HT1080 (cell line): ENCODE measurements at regions not wholly inside any gene's neighbourhood (a gene's known extent, or its start where the extent isn't known, plus 50 kb on each side); places are given as distances from the start of the nearest gene placed in this dataset.
"Not testable (repeated sequence)": the region's sequence is repeated elsewhere in the genome, so short reads cannot be mapped to it uniquely, and the experiment has no call there.

Experiments used
- DNase-seq: peaks from one replicate; pipeline ENCODE4 v3.0.0-alpha.2; 2015; ENCODE audit warnings: low read depth

GRCh38 chr18:1104181-1104881 is 199.7 kb downstream of the ADCYAP1 start:
- peak; percentile 43 for DNase-seq

- DNase-seq, result no peak
Observed at GRCh38 chr18:1124495-1124894, 219.8 kb downstream of the ADCYAP1 start.

- no peak for DNase-seq
Observed at GRCh38 chr18:1133541-1133940, 228.9 kb downstream of the ADCYAP1 start.

- no peak for DNase-seq
Observed at GRCh38 chr18:1147730-1148129, 243.1 kb downstream of the ADCYAP1 start.

GRCh38 chr18:1149709-1150108 is 245.0 kb downstream of the ADCYAP1 start:
- DNase-seq, result no peak

GRCh38 chr18:1150344-1150743 is 245.7 kb downstream of the ADCYAP1 start:
- no peak for DNase-seq

- not testable (repeated sequence) for DNase-seq
Observed at GRCh38 chr18:1152958-1153357, 248.3 kb downstream of the ADCYAP1 start.

GRCh38 chr18:1173593-1173992 is 268.9 kb downstream of the ADCYAP1 start:
- DNase-seq, result no peak

- no peak for DNase-seq
Observed at GRCh38 chr18:1177232-1177631, 272.6 kb downstream of the ADCYAP1 start.

GRCh38 chr18:1191341-1191740 is 286.7 kb downstream of the ADCYAP1 start:
- DNase-seq, result no peak

GRCh38 chr18:1213126-1213525 is 308.5 kb downstream of the ADCYAP1 start:
- DNase-seq, result no peak

GRCh38 chr18:1222880-1223279 is 318.2 kb downstream of the ADCYAP1 start:
- DNase-seq, result no peak

- DNase-seq, result peak; percentile 8
Observed at GRCh38 chr18:1227025-1227424, 322.4 kb downstream of the ADCYAP1 start.

- no peak for DNase-seq
Observed at GRCh38 chr18:1229634-1230033, 325.0 kb downstream of the ADCYAP1 start.

GRCh38 chr18:1232867-1233266 is 328.2 kb downstream of the ADCYAP1 start:
- no peak for DNase-seq

- DNase-seq, result no peak
Observed at GRCh38 chr18:1240701-1241100, 336.0 kb downstream of the ADCYAP1 start.

- no peak for DNase-seq
Observed at GRCh38 chr18:1244397-1245122, 339.9 kb downstream of the ADCYAP1 start.

- no peak for DNase-seq
Observed at GRCh38 chr18:1246827-1247226, 342.2 kb downstream of the ADCYAP1 start.

GRCh38 chr18:1252534-1252933 is 347.9 kb downstream of the ADCYAP1 start:
- no peak for DNase-seq

GRCh38 chr18:1252936-1253335 is 348.3 kb downstream of the ADCYAP1 start:
- no peak for DNase-seq

- DNase-seq, result no peak
Observed at GRCh38 chr18:1253827-1254226, 349.2 kb downstream of the ADCYAP1 start.

- no peak for DNase-seq
Observed at GRCh38 chr18:1261054-1261453, 356.4 kb downstream of the ADCYAP1 start.

- DNase-seq, result no peak
Observed at GRCh38 chr18:1267021-1267420, 362.4 kb downstream of the ADCYAP1 start.
